HFFc6 (cell line): ENCODE measurements at regions not wholly inside any gene's neighbourhood (a gene's known extent, or its start where the extent isn't known, plus 50 kb on each side); places are given as distances from the start of the nearest gene placed in this dataset.

Source experiments
- DNase-seq: peaks from one replicate; pipeline ENCODE4 v3.0.0-alpha.2; 2018
- H3K27ac Mint-ChIP-seq: 2 replicates; pipeline ENCODE4 v1.8.0; 2020; ENCODE audit warnings: mild to moderate bottlenecking, mixed read lengths
- H3K27me3 Mint-ChIP-seq: 2 replicates; pipeline ENCODE4 v1.8.0; 2021; ENCODE audit warnings: mild to moderate bottlenecking, moderate library complexity, mixed read lengths; ENCODE audit not compliant: insufficient read depth
- H3K36me3 Mint-ChIP-seq: 2 replicates; pipeline ENCODE4 v1.8.0; 2021; ENCODE audit warnings: low read depth, mixed read lengths
- H3K4me1 Mint-ChIP-seq: 2 replicates; pipeline ENCODE4 v1.8.0; 2020; ENCODE audit warnings: low read depth, mixed read lengths
- H3K4me3 Mint-ChIP-seq: 2 replicates; pipeline ENCODE4 v1.8.0; 2020; ENCODE audit warnings: mild to moderate bottlenecking, moderate library complexity, mixed read lengths
- H3K9me3 Mint-ChIP-seq: 2 replicates; pipeline ENCODE4 v1.8.0; 2020; ENCODE audit warnings: mild to moderate bottlenecking, mixed read lengths
- TF ChIP-seq, protein P1 (sequence below): fragments of 200-600 bp; sonication (generic); IDR thresholded peaks from 2 replicates; pipeline ENCODE4 v1.5.0; 2021; ENCODE audit warnings: antibody characterized with exemption, mild to moderate bottlenecking

- TF ChIP-seq, protein P1, sequence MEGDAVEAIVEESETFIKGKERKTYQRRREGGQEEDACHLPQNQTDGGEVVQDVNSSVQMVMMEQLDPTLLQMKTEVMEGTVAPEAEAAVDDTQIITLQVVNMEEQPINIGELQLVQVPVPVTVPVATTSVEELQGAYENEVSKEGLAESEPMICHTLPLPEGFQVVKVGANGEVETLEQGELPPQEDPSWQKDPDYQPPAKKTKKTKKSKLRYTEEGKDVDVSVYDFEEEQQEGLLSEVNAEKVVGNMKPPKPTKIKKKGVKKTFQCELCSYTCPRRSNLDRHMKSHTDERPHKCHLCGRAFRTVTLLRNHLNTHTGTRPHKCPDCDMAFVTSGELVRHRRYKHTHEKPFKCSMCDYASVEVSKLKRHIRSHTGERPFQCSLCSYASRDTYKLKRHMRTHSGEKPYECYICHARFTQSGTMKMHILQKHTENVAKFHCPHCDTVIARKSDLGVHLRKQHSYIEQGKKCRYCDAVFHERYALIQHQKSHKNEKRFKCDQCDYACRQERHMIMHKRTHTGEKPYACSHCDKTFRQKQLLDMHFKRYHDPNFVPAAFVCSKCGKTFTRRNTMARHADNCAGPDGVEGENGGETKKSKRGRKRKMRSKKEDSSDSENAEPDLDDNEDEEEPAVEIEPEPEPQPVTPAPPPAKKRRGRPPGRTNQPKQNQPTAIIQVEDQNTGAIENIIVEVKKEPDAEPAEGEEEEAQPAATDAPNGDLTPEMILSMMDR, result peak; percentile 59
- Mint-ChIP-seq H3K9me3 (no peaks in the 10 kb centered on the region), H3K27me3 (no peaks in the 10 kb centered on the region; the same call in none of the 2 replicates), H3K4me3 (no peak overlapping the region), H3K27ac (no peak overlapping the region), H3K36me3 (no peaks in the 10 kb centered on the region), H3K4me1 (peaks cover 20% of the 10 kb centered on the region)
- DNase-seq, result no peak
Observed at GRCh38 chr1:115461526-115461925, 123.5 kb upstream of the NGF start.

DNA sequence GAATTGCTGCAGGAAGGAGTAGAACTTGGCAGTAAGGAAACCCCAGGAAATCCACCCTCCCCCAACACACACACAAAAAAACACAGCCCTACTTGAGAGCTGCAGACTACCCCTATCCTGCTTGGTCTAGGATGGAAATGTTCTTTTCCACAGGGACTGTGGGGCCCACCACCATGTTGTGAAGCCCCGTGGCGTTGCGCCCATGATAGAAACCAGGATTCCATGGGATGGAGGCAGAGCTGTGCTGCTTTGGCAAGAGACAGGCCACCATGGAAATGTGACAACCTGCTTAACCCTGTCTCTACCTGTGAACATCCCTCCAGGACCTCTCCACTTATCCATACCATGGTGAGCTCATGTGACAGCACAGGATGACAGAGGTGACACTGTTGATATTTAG lies 121.1 kb upstream of the NGF start:
- Mint-ChIP-seq H3K4me1 (peaks cover 33% of the 10 kb centered on the region), H3K27ac (no peak overlapping the region)
- TF ChIP-seq, protein P1, result no peak

GRCh38 chr1:115458426-115459114 lies 120.5 kb upstream of the NGF start:
- TF ChIP-seq, protein P1, result no peak
- H3K36me3 Mint-ChIP-seq, result no peaks in the 10 kb centered on the region
- H3K4me3 Mint-ChIP-seq, result no peak overlapping the region
- H3K4me1 Mint-ChIP-seq, result peaks cover 39% of the 10 kb centered on the region
- H3K27me3 Mint-ChIP-seq, result no peaks in the 10 kb centered on the region; the same call in 1 of the 2 replicates
- no peak for DNase-seq
- H3K27ac Mint-ChIP-seq, result no peak overlapping the region
- H3K9me3 Mint-ChIP-seq, result no peaks in the 10 kb centered on the region

More for the DNA sequence above, 121.1 kb upstream of the NGF start:
- H3K36me3 Mint-ChIP-seq, result no peaks in the 10 kb centered on the region
- no peak for DNase-seq
- H3K9me3 Mint-ChIP-seq, result no peaks in the 10 kb centered on the region
- no peaks in the 10 kb centered on the region; the same call in 1 of the 2 replicates for H3K27me3 Mint-ChIP-seq
- no peak overlapping the region for H3K4me3 Mint-ChIP-seq

GRCh38 chr1:115457289-115457688 lies 119.2 kb upstream of the NGF start:
- Mint-ChIP-seq H3K27me3 (no peaks in the 10 kb centered on the region; the same call in 1 of the 2 replicates), H3K4me3 (no peak overlapping the region), H3K36me3 (no peaks in the 10 kb centered on the region), H3K4me1 (peaks cover 52% of the 10 kb centered on the region), H3K27ac (peak overlapping the region; percentile 96), H3K9me3 (no peaks in the 10 kb centered on the region)
- TF ChIP-seq, protein P1, result no peak
- no peak for DNase-seq

GRCh38 chr1:115456441-115456961 lies 118.5 kb upstream of the NGF start:
- Mint-ChIP-seq H3K4me1 (peaks cover 56% of the 10 kb centered on the region), H3K27ac (peak overlapping the region; percentile 96), H3K9me3 (no peaks in the 10 kb centered on the region), H3K27me3 (no peaks in the 10 kb centered on the region; the same call in 1 of the 2 replicates), H3K36me3 (no peaks in the 10 kb centered on the region), H3K4me3 (peak overlapping the region; percentile 41)
- peak; percentile 76 for DNase-seq
- TF ChIP-seq, protein P1, result no peak
